ENCODE measurements at regions not wholly inside any gene's neighbourhood (a gene's known extent, or its start where the extent isn't known, plus 50 kb on each side); places are given as distances from the start of the nearest gene placed in this dataset.

- TF ChIP-seq POLR2A (IDR thresholded peaks at IDR 0.05) = no peak
- TF ChIP-seq EP300 (IDR thresholded peaks at IDR 0.05) = no peak
- TF ChIP-seq, protein P1, sequence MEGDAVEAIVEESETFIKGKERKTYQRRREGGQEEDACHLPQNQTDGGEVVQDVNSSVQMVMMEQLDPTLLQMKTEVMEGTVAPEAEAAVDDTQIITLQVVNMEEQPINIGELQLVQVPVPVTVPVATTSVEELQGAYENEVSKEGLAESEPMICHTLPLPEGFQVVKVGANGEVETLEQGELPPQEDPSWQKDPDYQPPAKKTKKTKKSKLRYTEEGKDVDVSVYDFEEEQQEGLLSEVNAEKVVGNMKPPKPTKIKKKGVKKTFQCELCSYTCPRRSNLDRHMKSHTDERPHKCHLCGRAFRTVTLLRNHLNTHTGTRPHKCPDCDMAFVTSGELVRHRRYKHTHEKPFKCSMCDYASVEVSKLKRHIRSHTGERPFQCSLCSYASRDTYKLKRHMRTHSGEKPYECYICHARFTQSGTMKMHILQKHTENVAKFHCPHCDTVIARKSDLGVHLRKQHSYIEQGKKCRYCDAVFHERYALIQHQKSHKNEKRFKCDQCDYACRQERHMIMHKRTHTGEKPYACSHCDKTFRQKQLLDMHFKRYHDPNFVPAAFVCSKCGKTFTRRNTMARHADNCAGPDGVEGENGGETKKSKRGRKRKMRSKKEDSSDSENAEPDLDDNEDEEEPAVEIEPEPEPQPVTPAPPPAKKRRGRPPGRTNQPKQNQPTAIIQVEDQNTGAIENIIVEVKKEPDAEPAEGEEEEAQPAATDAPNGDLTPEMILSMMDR (IDR thresholded peaks at IDR 0.05) = no peak
These were observed 279.6 kb downstream of the MAF start for GRCh38 chr16:79320956-79321355.

Data from tibial nerve (tissue), 4 donors.